Lower leg skin (tissue), 3 donors: ENCODE measurements at regions not wholly inside any gene's neighbourhood (a gene's known extent, or its start where the extent isn't known, plus 50 kb on each side); places are given as distances from the start of the nearest gene placed in this dataset.

Experiments
- POLR2A ChIP-seq, 2 donors: fragments of 450-650 bp; IDR thresholded peaks; one replicate each; pipeline ENCODE4 v1.6.1; 2016 to 2017; ENCODE audit warnings: antibody characterized with exemption in 2 of 2, mild to moderate bottlenecking in 1 of 2, moderate library complexity in 1 of 2
- TF ChIP-seq, protein P1 (sequence below), 3 donors: fragments of 450-650 bp; IDR thresholded peaks; one replicate each; pipeline ENCODE4 v1.5.1; 2016; ENCODE audit warnings: antibody characterized with exemption in 3 of 3, mild to moderate bottlenecking in 3 of 3, moderate library complexity in 2 of 3

DNA sequence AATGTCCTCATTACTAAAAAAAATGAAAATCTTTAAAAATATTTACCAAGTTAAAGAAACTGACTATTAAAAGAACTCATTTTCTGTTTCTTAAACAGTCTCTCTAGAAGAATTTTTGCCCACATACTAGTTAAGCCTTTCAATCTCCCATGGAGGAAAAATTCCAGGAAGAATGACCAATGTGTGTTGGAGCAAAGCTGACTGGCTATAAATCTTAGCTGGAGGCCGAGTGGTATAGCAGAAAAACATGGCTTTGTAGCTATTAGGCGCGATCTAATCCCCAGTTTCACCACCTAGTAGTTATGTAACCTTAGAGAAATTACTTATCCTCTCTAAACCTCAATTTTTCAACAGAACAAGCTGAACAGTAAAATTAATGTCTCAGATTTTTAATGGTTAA is 135.5 kb upstream of the PRLR start:
- TF ChIP-seq, protein P1, sequence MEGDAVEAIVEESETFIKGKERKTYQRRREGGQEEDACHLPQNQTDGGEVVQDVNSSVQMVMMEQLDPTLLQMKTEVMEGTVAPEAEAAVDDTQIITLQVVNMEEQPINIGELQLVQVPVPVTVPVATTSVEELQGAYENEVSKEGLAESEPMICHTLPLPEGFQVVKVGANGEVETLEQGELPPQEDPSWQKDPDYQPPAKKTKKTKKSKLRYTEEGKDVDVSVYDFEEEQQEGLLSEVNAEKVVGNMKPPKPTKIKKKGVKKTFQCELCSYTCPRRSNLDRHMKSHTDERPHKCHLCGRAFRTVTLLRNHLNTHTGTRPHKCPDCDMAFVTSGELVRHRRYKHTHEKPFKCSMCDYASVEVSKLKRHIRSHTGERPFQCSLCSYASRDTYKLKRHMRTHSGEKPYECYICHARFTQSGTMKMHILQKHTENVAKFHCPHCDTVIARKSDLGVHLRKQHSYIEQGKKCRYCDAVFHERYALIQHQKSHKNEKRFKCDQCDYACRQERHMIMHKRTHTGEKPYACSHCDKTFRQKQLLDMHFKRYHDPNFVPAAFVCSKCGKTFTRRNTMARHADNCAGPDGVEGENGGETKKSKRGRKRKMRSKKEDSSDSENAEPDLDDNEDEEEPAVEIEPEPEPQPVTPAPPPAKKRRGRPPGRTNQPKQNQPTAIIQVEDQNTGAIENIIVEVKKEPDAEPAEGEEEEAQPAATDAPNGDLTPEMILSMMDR (IDR thresholded peaks at IDR 0.05), result no peak
- no peak for TF ChIP-seq POLR2A (IDR thresholded peaks at IDR 0.05)
